Smooth muscle cell (in vitro differentiated cells): ENCODE measurements at regions not wholly inside any gene's neighbourhood (a gene's known extent, or its start where the extent isn't known, plus 50 kb on each side); places are given as distances from the start of the nearest gene placed in this dataset.
"Not testable (repeated sequence)": the region's sequence is repeated elsewhere in the genome, so short reads cannot be mapped to it uniquely, and the experiment has no call there.

Experiments used
- DNase-seq: peaks from one replicate; lab custom pipeline; 2025; ENCODE audit not compliant: unreplicated experiment; lab: John Stamatoyannopoulos, UW
- H2AFZ ChIP-seq: fragments of 200-600 bp; sonication (generic); 2 replicates; pipeline ENCODE4 v1.6.0; 2016; ENCODE audit warnings: antibody characterized with exemption, low read depth, mild to moderate bottlenecking
- H3F3A ChIP-seq: fragments of 200-600 bp; sonication (generic); 2 replicates; pipeline ENCODE4 v1.6.0; 2017; ENCODE audit warnings: antibody characterized with exemption, low read depth
- H3K27ac ChIP-seq: fragments of 200-600 bp; sonication (generic); 2 replicates; pipeline ENCODE4 v1.5.1; 2016; ENCODE audit warnings: low read depth, mild to moderate bottlenecking
- H3K27me3 ChIP-seq: fragments of 200-600 bp; sonication (generic); 2 replicates; pipeline ENCODE4 v1.6.1; 2016; ENCODE audit warnings: low read depth, mild to moderate bottlenecking
- H3K36me3 ChIP-seq: fragments of 200-600 bp; sonication (generic); 2 replicates; pipeline ENCODE4 v1.5.1; 2016; ENCODE audit warnings: low read depth
- H3K4me1 ChIP-seq: fragments of 200-600 bp; sonication (generic); 2 replicates; pipeline ENCODE4 v1.5.1; 2016; ENCODE audit warnings: low read depth
- H3K4me2 ChIP-seq: fragments of 200-600 bp; sonication (generic); 2 replicates; pipeline ENCODE4 v1.6.0; 2016; ENCODE audit warnings: mild to moderate bottlenecking
- H3K4me3 ChIP-seq: fragments of 200-600 bp; sonication (generic); 2 replicates; pipeline ENCODE4 v1.5.1; 2016; ENCODE audit warnings: mild to moderate bottlenecking
- H3K79me2 ChIP-seq: fragments of 200-600 bp; sonication (generic); 2 replicates; pipeline ENCODE4 v1.6.0; 2016; ENCODE audit warnings: low read depth, mild to moderate bottlenecking
- H3K9ac ChIP-seq: fragments of 200-600 bp; sonication (generic); 2 replicates; pipeline ENCODE4 v1.6.0; 2016; ENCODE audit warnings: low read depth
- H3K9me3 ChIP-seq: fragments of 200-600 bp; sonication (generic); replicated peaks from 2 replicates; pipeline ENCODE4 v1.5.1; 2016; ENCODE audit warnings: low read depth
- H4K20me1 ChIP-seq: fragments of 200-600 bp; sonication (generic); 2 replicates; pipeline ENCODE4 v1.6.0; 2016; ENCODE audit warnings: low read depth
- WGBS: methylation state at CpG from one replicate; pipeline ENCODE4 v1.1.7; 2016; ENCODE audit warnings: low lambda C conversion rate; 5-methylcytosine and 5-hydroxymethylcytosine counted together
- TF ChIP-seq, protein P1 (sequence below): fragments of 200-600 bp; sonication (generic); IDR thresholded peaks from 2 replicates; pipeline ENCODE4 v1.5.1; 2017; ENCODE audit warnings: borderline replicate concordance, mild to moderate bottlenecking, antibody characterized with exemption; ENCODE audit not compliant: insufficient read depth, poor library complexity, severe bottlenecking

DNA sequence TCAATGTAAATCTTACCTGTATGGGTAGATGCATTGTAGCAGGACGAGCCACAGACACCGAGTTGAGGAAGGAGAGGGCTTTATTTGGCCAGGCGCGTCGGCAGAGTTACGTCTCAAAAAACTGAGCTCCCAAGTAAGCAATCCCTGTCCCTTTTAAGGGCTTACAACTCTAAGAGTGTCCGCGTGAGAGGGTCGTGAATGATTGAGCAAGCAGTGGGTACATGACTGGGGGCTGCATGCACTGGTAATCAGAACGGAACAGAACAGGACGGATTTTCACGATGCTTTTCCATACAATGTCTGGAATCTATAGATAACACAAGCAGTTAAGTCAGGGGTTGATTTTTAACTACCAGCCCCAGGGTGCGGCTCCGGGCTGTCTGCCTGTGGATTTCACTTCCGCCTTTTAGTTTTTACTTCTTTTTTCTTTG lies 524.9 kb upstream of the HTR2C start:
- Histone ChIP-seq H3K4me2 (no peak overlapping the region), H3K27ac (no peak overlapping the region)
- TF ChIP-seq, protein P1, sequence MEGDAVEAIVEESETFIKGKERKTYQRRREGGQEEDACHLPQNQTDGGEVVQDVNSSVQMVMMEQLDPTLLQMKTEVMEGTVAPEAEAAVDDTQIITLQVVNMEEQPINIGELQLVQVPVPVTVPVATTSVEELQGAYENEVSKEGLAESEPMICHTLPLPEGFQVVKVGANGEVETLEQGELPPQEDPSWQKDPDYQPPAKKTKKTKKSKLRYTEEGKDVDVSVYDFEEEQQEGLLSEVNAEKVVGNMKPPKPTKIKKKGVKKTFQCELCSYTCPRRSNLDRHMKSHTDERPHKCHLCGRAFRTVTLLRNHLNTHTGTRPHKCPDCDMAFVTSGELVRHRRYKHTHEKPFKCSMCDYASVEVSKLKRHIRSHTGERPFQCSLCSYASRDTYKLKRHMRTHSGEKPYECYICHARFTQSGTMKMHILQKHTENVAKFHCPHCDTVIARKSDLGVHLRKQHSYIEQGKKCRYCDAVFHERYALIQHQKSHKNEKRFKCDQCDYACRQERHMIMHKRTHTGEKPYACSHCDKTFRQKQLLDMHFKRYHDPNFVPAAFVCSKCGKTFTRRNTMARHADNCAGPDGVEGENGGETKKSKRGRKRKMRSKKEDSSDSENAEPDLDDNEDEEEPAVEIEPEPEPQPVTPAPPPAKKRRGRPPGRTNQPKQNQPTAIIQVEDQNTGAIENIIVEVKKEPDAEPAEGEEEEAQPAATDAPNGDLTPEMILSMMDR = no peak

DNA sequence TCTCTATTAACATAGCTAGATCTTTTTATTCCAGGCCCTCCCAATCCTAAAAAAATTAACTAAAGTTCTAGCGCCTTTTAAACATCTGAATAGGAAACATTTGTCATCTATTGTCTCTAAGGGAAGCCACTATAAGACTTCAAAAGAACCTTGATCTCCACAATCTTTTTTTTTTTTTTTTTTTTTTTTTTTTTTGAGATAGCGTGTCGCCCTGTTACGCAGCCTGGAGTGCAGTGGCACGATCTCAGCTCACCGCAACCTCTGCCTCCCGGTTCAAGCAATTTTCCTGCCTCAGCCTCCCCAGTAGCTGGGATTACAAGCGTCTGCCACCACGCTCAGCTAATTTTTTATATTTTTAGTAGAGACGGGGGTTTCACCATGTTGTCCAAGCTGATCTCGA lies 526.5 kb upstream of the HTR2C start:
- not testable (repeated sequence) for H3K79me2 ChIP-seq

More for the DNA sequence above, 524.9 kb upstream of the HTR2C start:
- Histone ChIP-seq H3K36me3 (no peaks in the 10 kb centered on the region), H3K27me3 (no peaks in the 10 kb centered on the region), H3K79me2 (no peaks in the 10 kb centered on the region), H3K9ac (no peak overlapping the region), H4K20me1 (no peaks in the 10 kb centered on the region), H3F3A (no peaks in the 10 kb centered on the region), H3K4me1 (no peaks in the 10 kb centered on the region), H3K4me3 (peak overlapping the region; percentile 23), H2AFZ (no peak overlapping the region), H3K9me3 (no peaks in the 10 kb centered on the region)
- 57% methylated on average over 15 of the region's 15 CpGs for WGBS
- no peak for DNase-seq

DNA sequence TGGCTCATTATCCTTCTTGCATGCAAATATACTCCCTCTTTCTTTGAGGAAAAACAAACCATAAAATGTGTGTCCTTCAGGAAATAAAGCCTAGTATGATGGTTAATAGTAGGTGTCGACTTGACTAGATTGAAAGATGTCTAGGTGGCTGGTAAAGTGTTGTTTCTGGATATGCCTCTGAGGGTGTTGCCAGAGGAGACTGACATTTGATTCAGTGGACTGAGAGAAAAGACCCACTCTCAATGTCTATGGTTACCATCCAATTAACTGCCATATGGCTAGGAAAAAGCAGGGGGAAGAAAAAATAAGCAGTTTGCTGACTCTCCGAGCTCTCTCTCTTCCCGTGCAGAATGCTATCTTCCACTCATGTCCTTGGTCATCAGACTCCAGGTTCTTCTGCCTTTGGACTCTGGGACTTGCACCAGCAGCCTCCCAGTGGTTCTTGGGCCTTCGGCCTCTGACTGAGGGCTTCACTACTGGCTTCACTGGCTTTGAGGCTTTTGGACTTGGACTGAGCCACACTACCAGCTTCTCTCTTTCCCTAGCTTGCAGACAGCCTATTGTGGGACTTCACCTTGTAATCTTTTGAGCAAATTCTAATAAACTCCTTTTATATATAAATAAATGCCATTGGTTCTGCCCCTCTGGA lies 532.1 kb upstream of the HTR2C start:
- Histone ChIP-seq H3K9ac (no peak overlapping the region), H3K9me3 (no peaks in the 10 kb centered on the region), H3K4me2 (no peak overlapping the region), H3K27me3 (no peaks in the 10 kb centered on the region), H3K4me1 (no peaks in the 10 kb centered on the region), H3K27ac (no peak overlapping the region), H4K20me1 (no peaks in the 10 kb centered on the region), H3K36me3 (no peaks in the 10 kb centered on the region), H2AFZ (no peak overlapping the region), H3K4me3 (no peak overlapping the region), H3F3A (no peaks in the 10 kb centered on the region), H3K79me2 (no peaks in the 10 kb centered on the region)
- TF ChIP-seq, protein P1 = no peak
- WGBS = 85% methylated on average over 4 of the region's 4 CpGs
- DNase-seq = no peak

More for the DNA sequence above, 526.5 kb upstream of the HTR2C start:
- not testable (repeated sequence) for H2AFZ ChIP-seq, H3K27me3 ChIP-seq, H3K36me3 ChIP-seq, H3K9me3 ChIP-seq, DNase-seq, H3K4me1 ChIP-seq, H4K20me1 ChIP-seq, H3K4me3 ChIP-seq, H3F3A ChIP-seq, H3K9ac ChIP-seq, H3K27ac ChIP-seq, H3K4me2 ChIP-seq
- 81% methylated on average over 9 of the region's 11 CpGs for WGBS

GRCh38 chrX:114050075-114050796 lies 533.6 kb upstream of the HTR2C start:
- TF ChIP-seq, protein P1 = no peak
- WGBS = 94% methylated on average over 7 of the region's 7 CpGs
- H2AFZ ChIP-seq = no peak overlapping the region

More at GRCh38 chrX:114050075-114050796, 533.6 kb upstream of the HTR2C start:
- no peaks in the 10 kb centered on the region for H4K20me1 ChIP-seq
- H3F3A ChIP-seq = no peaks in the 10 kb centered on the region
- no peaks in the 10 kb centered on the region for H3K79me2 ChIP-seq
- no peaks in the 10 kb centered on the region for H3K36me3 ChIP-seq
- H3K9ac ChIP-seq = no peak overlapping the region
- no peak overlapping the region for H3K4me2 ChIP-seq
- no peak for DNase-seq
- H3K27ac ChIP-seq = no peak overlapping the region
- no peaks in the 10 kb centered on the region for H3K27me3 ChIP-seq
- H3K4me3 ChIP-seq = no peak overlapping the region
- H3K9me3 ChIP-seq = no peaks in the 10 kb centered on the region
- no peaks in the 10 kb centered on the region for H3K4me1 ChIP-seq
